HG02884 (cell line): ENCODE measurements at regions not wholly inside any gene's neighbourhood (a gene's known extent, or its start where the extent isn't known, plus 50 kb on each side); places are given as distances from the start of the nearest gene placed in this dataset.
"Not testable (repeated sequence)": the region's sequence is repeated elsewhere in the genome, so short reads cannot be mapped to it uniquely, and the experiment has no call there.

Experiments used
- ATAC-seq: cut with Tn5 transposase; IDR thresholded peaks from one replicate; pipeline ENCODE4 v1.9.1; 2021; ENCODE audit warnings: mild to moderate bottlenecking, moderate library complexity; ENCODE audit not compliant: unreplicated experiment

GRCh38 chr4:53722110-53722509, 130.8 kb upstream of the LNX1 start:
- no peak for ATAC-seq

DNA sequence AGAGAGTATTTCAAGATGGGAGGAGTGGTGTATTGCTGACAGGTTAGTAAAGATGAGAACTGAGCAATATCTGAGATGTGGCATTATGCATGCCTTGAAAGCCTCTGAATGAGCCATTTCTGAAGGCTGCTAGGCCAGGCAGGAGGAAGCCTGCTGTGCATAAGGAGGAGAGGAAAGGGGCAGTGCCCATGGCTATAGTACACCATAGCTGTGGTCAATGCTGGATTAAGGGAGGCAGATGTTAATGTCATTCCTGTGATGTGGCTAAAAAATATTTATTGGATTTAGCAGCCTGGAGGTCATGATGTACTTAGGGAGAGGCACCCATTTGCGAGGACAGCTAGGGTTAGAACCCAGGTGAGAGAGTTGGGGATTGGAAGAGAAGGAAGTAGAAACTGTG, 130.0 kb upstream of the LNX1 start:
- ATAC-seq, result no peak

- ATAC-seq, result no peak
These were observed 129.5 kb upstream of the LNX1 start for GRCh38 chr4:53720776-53721175.

DNA sequence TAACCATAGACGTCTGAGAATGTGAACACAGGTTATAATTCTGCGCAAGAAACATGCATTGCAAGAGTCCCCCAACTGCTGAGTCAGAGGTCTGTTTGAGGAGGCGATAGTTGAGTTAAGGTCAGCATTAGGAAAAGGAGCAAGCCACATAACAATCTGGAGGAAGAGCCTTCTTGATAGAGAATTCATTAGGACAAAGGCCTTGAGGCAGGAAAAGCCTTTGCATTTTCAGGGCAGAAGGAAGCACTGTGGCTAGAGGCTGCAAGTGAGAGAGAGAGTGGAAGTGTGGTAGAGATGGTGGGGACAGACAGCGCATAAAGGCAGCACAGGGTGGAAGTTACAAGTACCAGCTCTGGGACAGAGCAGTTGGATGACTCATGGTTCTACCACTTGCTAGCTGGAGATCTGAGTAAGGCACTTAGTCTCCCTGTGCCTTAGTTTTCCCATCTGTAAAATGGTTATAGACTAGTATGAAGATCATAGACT, 125.8 kb upstream of the LNX1 start:
- no peak for ATAC-seq

DNA sequence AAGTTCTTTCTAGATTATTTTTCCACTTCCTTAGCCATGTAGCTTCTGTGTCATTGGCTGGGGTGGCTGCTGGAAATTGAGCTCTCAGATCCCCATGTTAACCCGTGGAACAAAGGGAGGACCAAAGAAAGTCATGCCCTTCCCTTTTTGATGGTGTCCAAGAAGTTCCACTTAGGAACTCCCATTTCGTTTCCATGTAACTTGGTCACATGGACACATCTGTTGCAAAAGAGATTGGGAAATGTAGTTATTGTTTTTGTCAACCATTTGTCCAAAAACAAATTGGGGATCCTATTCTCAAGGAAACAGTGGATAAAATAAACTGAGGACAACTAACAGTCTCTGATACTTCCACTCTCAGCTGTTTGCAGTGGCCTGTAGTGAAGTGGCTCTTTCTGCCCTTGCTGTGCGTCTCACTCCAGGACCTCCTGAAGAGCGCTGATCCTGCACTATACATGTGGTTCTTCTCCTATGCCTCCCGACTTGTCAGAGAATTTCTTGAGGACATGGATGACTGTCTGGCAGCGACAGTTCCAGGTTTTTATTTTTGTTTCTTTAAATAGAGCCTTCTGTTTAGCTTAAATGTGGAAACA, 125.3 kb upstream of the LNX1 start:
- ATAC-seq, result no peak

- ATAC-seq, result no peak
These were observed 124.7 kb upstream of the LNX1 start for GRCh38 chr4:53716011-53716410.

- no peak for ATAC-seq
These were observed 123.2 kb upstream of the LNX1 start for GRCh38 chr4:53714236-53715140.

DNA sequence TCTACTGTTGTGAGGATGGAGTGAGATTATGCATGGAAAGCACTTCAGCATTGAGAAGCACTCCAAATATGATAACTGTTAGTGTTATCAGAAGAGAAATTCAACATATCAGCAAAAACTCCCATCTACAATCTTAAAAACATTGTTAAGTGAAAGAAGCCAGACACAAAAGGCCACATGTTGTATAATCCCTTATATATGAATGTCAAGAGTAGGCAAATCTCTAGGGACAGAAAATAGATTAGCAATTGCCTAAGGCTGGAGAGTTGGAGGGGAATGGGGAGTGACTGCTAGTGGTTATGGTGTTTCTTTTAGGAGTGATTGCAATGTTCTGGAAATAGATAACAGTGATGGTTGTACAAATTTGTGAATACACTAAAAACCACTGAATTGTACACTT, 122.5 kb upstream of the LNX1 start:
- no peak for ATAC-seq

GRCh38 chr4:53713296-53713695, 122.0 kb upstream of the LNX1 start:
- ATAC-seq, result no peak

DNA sequence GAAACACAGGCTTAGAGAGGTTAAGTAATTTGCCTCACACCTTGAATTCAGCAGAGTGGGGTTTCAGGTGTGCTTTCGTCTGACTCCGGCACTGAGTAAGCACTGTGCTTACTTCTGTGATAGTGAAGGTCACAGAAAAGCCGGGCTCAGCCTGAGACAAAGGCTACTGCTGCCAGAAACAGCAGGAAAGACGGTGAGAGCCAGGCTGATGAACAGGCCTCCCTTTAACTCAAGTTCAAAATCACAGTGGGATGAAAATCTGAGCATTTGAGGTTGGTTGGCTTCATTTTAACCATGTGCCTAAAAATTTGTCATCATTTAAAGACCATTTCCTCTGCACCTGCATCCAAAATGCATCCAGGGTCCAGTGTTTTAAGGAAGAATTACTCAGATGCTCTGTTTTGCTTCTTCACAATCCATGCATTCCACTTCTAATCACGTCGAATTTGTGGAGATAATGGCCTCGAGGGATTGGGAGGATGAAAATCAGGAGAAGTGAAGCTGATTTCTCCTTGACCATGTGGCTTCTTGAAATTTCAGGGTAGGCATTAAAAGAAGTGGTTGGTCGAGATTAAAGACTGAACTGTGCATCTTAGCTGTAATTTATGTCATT, 121.2 kb upstream of the LNX1 start:
- no peak for ATAC-seq

DNA sequence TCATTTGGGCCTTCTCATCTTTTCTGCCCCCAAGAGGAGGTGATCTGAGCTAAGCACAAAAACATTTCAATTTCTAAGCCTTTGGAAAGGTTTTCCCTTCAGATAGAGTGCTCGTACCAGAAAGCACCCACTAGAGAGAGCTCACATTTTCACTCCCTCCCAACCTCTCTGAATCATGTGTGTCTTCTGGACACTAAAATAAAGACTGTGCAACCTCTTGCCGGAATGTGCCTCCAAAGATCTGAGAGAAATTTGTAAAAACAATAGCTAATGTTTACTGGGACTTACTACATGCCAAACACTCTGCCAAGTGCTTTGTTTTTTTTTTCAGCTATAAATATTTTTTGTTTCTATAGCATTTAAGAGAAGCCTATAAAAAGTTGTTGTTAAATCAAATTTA, 120.6 kb upstream of the LNX1 start:
- no peak for ATAC-seq

GRCh38 chr4:53709693-53710092, 118.4 kb upstream of the LNX1 start:
- ATAC-seq, result no peak

DNA sequence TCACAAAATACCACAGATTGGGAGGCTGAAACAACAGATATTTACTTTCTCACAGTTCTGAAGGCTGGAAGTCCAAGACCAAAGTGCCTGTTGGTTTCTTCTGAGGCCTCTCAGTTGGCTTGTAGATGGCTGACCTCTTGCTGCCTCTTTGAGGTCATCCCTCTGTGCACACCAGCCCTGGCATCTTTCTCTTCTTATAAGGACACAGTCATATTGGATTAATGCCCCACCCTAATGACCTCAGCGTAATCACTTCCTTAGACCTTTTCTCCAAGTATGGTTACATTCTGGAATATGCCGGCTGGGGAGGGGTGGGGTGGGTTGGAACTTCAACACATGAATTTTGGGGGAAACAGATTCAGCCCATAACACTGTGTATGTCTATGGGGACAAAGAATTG, 116.2 kb upstream of the LNX1 start:
- ATAC-seq, result no peak

DNA sequence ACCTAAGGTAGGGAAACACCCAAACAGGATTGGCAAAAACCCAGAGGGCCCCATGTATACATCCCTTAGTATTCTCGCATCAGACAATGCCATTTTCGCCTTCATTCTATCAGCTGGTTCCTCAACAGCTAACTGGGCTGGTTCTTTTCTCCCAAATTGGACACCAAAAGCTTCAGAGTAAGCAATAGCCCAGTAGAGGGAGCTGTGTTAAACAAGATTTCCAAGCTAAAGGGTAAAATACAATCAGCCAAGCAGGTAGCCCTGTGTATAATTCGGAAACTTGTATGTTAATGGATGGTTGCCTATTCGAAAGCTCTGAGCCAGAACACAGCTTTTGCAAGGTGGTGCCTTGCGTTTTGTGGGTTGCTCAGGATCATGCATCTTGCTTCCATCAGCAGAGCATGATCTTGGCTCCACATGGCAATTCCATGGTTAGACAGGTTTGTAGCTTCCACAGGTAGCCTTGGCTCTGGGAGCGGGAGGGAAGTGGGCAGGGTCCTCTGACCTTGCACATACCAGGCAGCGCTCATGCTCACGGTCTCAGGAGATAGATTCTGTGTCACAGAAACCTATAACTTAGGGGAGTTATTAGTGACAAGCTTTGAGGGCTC, 115.2 kb upstream of the LNX1 start:
- no peak for ATAC-seq

DNA sequence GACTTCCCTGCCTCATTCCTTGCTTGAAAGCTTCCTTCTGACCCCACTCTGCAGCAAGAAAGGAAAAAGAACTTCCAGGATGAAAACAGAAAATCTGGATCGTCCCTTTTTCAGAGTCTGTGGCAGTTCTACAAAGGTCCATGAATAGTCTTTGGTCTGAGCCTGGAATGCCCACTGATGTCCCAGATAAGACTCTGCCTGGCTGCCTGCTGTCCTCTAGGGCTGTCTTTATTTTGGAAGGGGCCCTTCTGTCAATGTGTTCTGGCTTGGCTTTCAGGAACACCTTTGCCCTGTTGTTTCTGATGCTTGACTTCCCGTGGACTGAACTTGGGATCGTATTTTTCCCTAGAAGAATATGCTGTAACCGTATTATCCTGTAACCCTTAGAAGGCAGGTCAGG, 114.7 kb upstream of the LNX1 start:
- ATAC-seq, result no peak

DNA sequence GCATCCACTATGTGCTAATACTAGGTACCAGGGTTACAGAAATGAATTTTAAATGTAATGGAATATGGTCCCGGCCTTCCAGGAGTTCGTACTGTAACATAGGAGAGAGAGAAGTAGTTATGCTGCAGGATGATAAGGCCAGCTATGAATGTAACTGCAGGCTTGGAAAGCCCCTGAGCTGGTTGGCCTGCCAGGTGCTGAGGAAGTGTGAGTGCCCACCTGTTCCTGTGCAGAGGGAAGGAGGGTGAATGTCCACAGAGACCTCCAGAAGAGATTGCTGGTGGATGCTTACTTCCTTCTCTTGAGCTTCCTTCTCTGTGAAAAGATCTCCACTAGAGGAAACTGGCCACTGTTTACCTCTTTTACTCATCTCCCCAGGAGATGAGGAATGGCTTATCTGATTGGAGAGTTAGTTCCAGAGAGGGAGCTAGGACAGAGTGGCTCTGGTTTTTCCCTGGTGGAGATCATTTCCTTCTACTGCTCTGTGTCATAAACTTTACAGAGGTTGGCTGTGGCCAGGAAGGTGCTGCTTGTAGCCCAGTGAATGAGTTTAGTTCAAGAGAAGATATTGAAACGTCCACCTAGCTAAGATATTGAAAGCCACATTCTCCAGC, 114.0 kb upstream of the LNX1 start:
- ATAC-seq, result peak; percentile 30

- no peak for ATAC-seq
These were observed 113.0 kb upstream of the LNX1 start for GRCh38 chr4:53704329-53704728.

DNA sequence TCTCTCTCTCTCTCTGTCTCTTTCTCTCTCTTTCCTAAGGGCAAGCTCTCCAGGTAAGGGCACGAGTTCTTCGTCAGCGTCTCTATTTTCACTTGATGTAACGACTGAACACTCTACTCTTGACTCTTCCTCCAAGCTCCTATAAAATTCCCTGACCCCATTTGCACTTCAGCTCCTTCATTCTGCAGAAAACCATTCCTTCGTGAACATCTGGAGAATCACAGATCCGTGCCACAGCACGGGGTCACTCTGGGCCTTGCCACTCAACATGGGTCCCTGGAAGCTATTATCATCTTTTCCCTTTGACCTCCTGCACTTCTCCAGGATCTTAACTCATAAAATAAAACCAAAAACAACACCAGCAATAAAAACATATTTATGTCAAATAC, 112.0 kb upstream of the LNX1 start:
- ATAC-seq, result no peak

GRCh38 chr4:53702334-53703266, 111.3 kb upstream of the LNX1 start:
- peak; percentile 72 for ATAC-seq

DNA sequence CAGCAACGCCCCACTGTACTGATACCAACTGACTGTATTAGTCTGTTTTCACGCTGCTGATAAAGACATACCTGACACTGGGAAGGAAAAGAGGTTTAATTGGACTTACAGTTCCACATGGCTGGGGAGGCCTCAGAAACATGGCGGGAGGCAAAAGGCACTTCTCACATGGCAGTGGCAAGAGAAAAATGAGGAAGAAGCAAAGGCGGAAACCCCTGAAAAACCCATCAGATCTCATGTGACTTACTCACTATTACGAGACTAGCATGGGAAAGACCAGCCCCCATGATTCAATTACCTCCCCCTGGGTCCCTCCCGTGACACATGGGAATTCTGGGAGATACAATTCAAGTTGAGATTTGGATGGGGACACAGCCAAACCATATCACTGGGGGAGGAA, 110.0 kb upstream of the LNX1 start:
- ATAC-seq, result not testable (repeated sequence)
